Fibroblast of peridontal ligament (primary cell): ENCODE measurements at regions not wholly inside any gene's neighbourhood (a gene's known extent, or its start where the extent isn't known, plus 50 kb on each side); places are given as distances from the start of the nearest gene placed in this dataset.
A peak's percentile ranks its signal among the peaks of the same experiment; 100 is the strongest.
"Not testable (repeated sequence)": the region's sequence is repeated elsewhere in the genome, so short reads cannot be mapped to it uniquely, and the experiment has no call there.

Source experiments
- DNase-seq: peaks from one replicate; pipeline ENCODE4 v3.0.0-alpha.2; 2010; ENCODE audit errors: extremely low read depth

GRCh38 chr7:47089461-47089860 is 492.4 kb downstream of the TNS3 start:
- no peak for DNase-seq

GRCh38 chr7:47089068-47089417 is 492.9 kb downstream of the TNS3 start:
- DNase-seq, result no peak

GRCh38 chr7:47088329-47089067 is 493.4 kb downstream of the TNS3 start:
- DNase-seq, result peak; percentile 75

GRCh38 chr7:47087866-47088265 is 494.0 kb downstream of the TNS3 start:
- DNase-seq, result peak; percentile 40

GRCh38 chr7:47085491-47086275 is 496.2 kb downstream of the TNS3 start:
- no peak for DNase-seq

- DNase-seq, result no peak
These were observed 498.2 kb downstream of the TNS3 start for GRCh38 chr7:47083476-47084250.

- peak; percentile 43 for DNase-seq
These were observed 501.1 kb downstream of the TNS3 start for GRCh38 chr7:47080816-47081215.

GRCh38 chr7:47078241-47078640 is 503.7 kb downstream of the TNS3 start:
- DNase-seq, result peak; percentile 26

- no peak for DNase-seq
These were observed 507.2 kb downstream of the TNS3 start for GRCh38 chr7:47074702-47075153.

- DNase-seq, result no peak
These were observed 508.6 kb downstream of the TNS3 start for GRCh38 chr7:47073284-47073683.

GRCh38 chr7:47071866-47072265 is 510.0 kb downstream of the TNS3 start:
- DNase-seq, result no peak

GRCh38 chr7:47069385-47070076 is 512.4 kb downstream of the TNS3 start:
- no peak for DNase-seq

GRCh38 chr7:47066976-47067614 is 514.8 kb downstream of the TNS3 start:
- no peak for DNase-seq

- no peak for DNase-seq
These were observed 525.2 kb downstream of the TNS3 start for GRCh38 chr7:47056731-47057130.

- DNase-seq, result not testable (repeated sequence)
These were observed 529.2 kb downstream of the TNS3 start for GRCh38 chr7:47052541-47053208.

GRCh38 chr7:47049234-47049774 is 532.6 kb downstream of the TNS3 start:
- DNase-seq, result no peak

- DNase-seq, result no peak
These were observed 534.5 kb downstream of the TNS3 start for GRCh38 chr7:47047384-47047783.

- no peak for DNase-seq
These were observed 535.0 kb downstream of the TNS3 start for GRCh38 chr7:47046949-47047348.

- DNase-seq, result peak; percentile 80
These were observed 536.5 kb downstream of the TNS3 start for GRCh38 chr7:47045207-47046051.

GRCh38 chr7:47044625-47045024 is 537.3 kb downstream of the TNS3 start:
- no peak for DNase-seq
